GM19099 (cell line): ENCODE measurements at regions not wholly inside any gene's neighbourhood (a gene's known extent, or its start where the extent isn't known, plus 50 kb on each side); places are given as distances from the start of the nearest gene placed in this dataset.
A peak's percentile ranks its signal among the peaks of the same experiment; 100 is the strongest.

Experiments
- POLR2A ChIP-seq: IDR thresholded peaks from 3 replicates; pipeline ENCODE4 v1.6.1; 2011; ENCODE audit warnings: low read depth; ENCODE audit not compliant: insufficient read length; ENCODE audit errors: extremely low read depth

GRCh38 chr4:123597586-123597985 is 201.0 kb downstream of the SPRY1 start:
- no peak for TF ChIP-seq POLR2A

DNA sequence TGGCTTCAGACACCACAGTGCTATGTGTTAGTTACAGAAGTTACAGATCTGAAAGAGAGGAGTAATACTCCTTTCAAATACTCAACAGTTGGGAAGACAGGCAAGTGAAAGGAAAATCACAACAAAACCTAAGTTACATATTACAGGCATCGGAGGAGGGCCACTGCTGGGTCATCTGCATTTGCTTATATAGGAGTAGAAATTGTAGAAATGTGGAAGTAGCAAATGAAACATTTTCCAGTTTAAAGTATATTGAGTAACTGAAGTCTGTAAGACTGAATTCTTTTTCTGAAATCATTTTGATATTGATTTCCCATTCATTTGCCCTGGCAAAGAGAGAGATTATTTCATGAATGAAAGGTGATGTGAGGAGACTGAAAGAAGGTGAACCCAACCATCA is 201.7 kb downstream of the SPRY1 start:
- no peak for TF ChIP-seq POLR2A

DNA sequence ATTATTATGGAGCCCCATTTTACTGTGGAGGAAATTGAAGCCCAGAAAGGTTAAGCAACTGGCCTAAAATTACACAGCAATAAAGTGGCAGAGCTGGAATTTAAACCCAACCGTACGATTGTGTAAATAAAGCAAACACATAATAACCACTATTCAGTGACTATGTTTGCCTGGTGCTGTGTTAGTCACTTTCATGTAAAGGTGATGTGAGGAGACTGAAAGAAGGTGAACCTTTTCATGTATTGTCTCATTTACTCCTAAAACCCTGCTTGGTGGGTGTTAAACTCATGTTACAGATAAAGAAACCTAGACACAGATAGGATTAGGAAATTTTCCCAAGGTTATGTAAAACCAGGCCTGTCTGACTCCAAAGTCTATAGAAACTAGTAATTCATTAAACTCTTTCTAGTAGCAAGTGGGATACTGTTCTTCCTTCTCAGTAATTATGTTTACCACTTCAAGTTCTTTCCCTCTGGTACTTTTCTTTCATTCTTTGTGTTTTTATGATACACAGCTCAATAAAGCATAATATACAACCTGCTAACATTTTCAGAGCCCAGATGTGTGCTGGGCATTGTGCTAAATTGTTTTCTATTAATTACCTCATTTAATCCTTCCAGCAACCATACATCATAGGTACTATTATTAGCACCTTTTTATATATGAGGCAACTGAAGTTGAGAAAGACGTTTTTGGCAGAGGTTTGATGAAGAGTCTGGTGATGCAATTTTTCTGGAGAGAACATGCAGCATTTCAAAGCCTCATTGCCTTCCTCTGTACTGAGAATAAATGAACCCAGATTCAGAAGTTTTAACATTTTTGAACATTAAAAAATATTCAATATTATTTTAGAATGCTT is 202.7 kb downstream of the SPRY1 start:
- TF ChIP-seq POLR2A = no peak

DNA sequence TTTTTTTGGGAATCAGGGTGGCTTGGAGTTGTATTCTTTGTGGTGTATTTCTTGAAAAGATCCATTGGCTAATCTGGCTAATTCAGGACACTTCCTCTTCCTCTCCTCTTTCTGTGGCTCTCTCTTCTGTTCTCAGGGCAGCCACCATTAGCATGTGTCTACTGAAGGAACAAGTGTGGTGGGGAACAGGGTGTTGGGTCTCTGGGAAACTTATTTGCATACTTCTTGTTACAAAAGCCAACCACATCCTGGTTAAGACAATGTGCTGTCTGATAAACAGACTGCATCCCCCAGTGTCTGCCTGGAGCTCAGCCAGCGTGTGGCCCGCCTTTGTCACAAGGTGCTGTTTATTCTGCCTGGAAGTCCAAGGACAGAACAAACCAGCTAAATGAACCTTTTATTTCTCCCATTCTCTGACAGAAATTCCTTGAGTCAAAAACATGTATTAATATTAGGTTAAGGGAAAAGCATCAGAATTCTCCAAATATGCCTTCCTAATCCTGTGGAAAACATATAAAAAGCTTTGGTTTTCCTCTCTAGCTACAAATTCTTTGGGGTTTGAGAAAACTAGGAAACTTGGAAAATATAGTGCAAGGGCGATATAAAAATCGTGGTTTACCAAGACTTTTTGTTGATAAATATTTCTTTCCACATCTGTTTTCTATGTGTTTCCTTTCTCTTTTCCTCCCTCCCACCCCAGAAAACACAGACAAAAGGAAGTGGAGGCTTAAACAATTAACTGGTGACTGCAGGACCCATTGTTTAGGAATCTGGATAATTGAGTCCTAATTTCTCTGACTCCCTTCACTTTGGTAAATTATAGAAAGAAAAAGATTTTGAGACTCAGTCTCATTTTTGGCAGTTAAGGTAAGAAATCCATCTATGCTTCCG is 203.6 kb downstream of the SPRY1 start:
- TF ChIP-seq POLR2A = peak; percentile 46

- no peak for TF ChIP-seq POLR2A
These were observed 204.7 kb downstream of the SPRY1 start for GRCh38 chr4:123600987-123601904.

DNA sequence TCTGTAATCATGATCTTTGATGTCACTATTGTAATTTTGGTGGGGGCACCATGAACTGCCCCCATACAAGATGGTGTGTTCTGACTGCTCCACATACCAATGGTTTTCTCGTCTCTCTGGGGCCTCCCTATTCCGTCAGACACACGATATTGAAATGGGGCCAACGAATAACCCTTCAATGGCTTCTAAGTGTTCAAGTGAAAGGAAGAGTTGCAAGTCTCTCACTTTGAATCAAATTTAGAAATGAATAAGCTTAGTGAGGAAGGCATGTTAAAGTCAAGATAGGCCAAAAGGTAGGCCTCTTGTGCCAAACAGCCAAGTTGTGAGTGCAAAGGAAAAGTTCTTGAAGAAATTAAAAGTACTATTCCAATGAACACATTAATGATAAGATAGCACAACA is 205.4 kb downstream of the SPRY1 start:
- TF ChIP-seq POLR2A = no peak

DNA sequence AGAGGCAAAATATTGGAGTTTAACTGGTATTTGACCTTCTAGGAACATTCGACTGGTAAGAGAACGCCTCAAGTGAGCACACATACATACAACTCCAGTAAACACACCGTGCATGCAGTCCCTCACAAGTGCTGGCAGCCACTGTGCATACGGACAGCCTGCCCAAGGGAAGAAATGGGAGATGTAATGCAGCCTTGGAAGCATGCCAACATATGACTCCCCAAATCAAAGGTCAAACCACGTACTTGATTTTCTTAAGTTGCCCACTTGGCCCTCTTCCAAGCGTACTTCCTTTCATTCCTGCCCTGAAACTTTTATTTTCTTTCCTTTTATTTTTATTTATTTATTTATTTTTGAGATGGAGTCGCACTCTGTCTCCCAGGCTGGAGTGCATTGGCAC is 206.6 kb downstream of the SPRY1 start:
- no peak for TF ChIP-seq POLR2A

- no peak for TF ChIP-seq POLR2A
These were observed 209.7 kb downstream of the SPRY1 start for GRCh38 chr4:123606336-123606735.

GRCh38 chr4:123606946-123607542 is 210.4 kb downstream of the SPRY1 start:
- TF ChIP-seq POLR2A = no peak

- TF ChIP-seq POLR2A = no peak
These were observed 213.2 kb downstream of the SPRY1 start for GRCh38 chr4:123609829-123610228.

DNA sequence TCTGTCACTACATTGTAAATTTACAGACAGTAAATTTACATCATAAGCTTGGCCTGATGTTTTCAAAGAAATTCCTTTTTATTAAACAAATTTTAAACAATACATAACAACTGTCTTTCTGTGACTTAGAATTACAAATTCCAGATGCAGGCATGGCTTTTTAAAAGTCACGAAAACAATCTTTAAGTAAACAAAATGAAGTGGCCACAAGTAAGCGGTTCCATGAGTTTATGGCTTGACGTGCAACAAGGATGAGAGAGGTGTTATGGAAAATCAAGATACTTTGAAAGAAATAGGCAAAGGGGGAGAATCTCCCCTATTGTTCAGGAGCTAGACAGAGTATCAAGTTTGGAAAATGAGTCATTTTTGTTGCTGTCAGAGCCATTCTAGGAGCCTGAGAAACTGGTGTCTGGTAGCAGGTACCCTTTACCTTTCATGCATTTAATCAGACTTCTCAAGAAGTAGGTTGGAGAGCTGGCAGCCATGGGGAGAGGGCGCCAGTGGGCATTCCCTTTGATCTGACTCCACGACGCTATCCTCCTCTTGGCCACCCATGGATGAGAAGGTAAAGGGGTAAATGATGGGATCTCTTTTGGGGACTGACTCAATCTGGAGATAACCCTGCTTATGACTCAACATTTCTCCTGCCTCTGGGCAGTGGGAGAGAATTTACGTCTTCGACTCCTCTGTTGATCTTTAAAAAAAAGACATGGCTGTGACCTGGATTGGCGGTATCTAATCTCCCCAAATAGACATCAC is 217.2 kb downstream of the SPRY1 start:
- TF ChIP-seq POLR2A = no peak

DNA sequence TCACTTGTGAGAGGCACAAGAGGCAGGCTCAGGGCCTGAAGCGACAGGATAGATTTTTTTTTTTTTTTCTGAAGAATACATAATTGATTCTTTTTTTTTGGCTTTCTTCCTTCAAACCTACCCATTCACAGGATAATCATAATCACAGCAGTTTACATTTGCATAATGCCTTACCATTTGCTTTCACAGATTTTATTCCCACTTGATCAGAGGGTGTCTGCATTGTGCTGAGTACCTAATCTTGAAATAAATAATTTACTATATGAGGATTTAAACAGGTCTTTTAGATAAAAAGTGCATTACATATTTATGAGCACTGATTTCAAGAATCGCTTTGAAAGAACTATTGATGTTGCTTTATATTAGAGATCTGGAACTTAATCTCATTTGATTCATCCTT is 219.3 kb downstream of the SPRY1 start:
- no peak for TF ChIP-seq POLR2A

GRCh38 chr4:123616951-123617461 is 220.4 kb downstream of the SPRY1 start:
- no peak for TF ChIP-seq POLR2A
